NOMO-1 treated with DMSO at 0.1 percent for 48 hours (cell line): ENCODE measurements at regions not wholly inside any gene's neighbourhood (a gene's known extent, or its start where the extent isn't known, plus 50 kb on each side); places are given as distances from the start of the nearest gene placed in this dataset.
A peak's percentile ranks its signal among the peaks of the same experiment; 100 is the strongest.

ENCODE experiments used
- DNase-seq: peaks from one replicate; lab custom pipeline; 2025; ENCODE audit not compliant: unreplicated experiment; lab: John Stamatoyannopoulos, UW

GRCh38 chr12:93288626-93289025 lies 89.1 kb upstream of the NUDT4 start:
- no peak for DNase-seq

- no peak for DNase-seq
Measured at GRCh38 chr12:93290391-93290790, 87.3 kb upstream of the NUDT4 start.

- DNase-seq: no peak
Measured at GRCh38 chr12:93292213-93292612, 85.5 kb upstream of the NUDT4 start.

GRCh38 chr12:93292731-93293566 lies 84.8 kb upstream of the NUDT4 start:
- no peak for DNase-seq

- no peak for DNase-seq
Measured at GRCh38 chr12:93297032-93297431, 80.7 kb upstream of the NUDT4 start.

- no peak for DNase-seq
Measured at GRCh38 chr12:93297536-93297935, 80.2 kb upstream of the NUDT4 start.

GRCh38 chr12:93299262-93299846 lies 78.4 kb upstream of the NUDT4 start:
- no peak for DNase-seq

GRCh38 chr12:93300611-93301021 lies 77.1 kb upstream of the NUDT4 start:
- DNase-seq: no peak

GRCh38 chr12:93302331-93303229 lies 75.1 kb upstream of the NUDT4 start:
- no peak for DNase-seq

GRCh38 chr12:93306636-93307035 lies 71.1 kb upstream of the NUDT4 start:
- no peak for DNase-seq

- no peak for DNase-seq
Measured at GRCh38 chr12:93308281-93308680, 69.4 kb upstream of the NUDT4 start.

GRCh38 chr12:93311827-93312226 lies 65.9 kb upstream of the NUDT4 start:
- DNase-seq: no peak

GRCh38 chr12:93314177-93314497 lies 63.6 kb upstream of the NUDT4 start:
- DNase-seq: no peak

GRCh38 chr12:93315385-93315906 lies 62.3 kb upstream of the NUDT4 start:
- DNase-seq: no peak

- DNase-seq: no peak
Measured at GRCh38 chr12:93315907-93316622, 61.7 kb upstream of the NUDT4 start.

- DNase-seq: no peak
Measured at GRCh38 chr12:93316623-93316971, 61.1 kb upstream of the NUDT4 start.

GRCh38 chr12:93317227-93317626 lies 60.5 kb upstream of the NUDT4 start:
- peak; percentile 64 for DNase-seq

- DNase-seq: peak; percentile 20
Measured at GRCh38 chr12:93318720-93319522, 58.8 kb upstream of the NUDT4 start.

- peak; percentile 70 for DNase-seq
Measured at GRCh38 chr12:93319523-93320050, 58.1 kb upstream of the NUDT4 start.

- DNase-seq: peak; percentile 29
Measured at GRCh38 chr12:93322784-93323183, 54.9 kb upstream of the NUDT4 start.
